Osteoblast (primary cell): ENCODE measurements at regions not wholly inside any gene's neighbourhood (a gene's known extent, or its start where the extent isn't known, plus 50 kb on each side); places are given as distances from the start of the nearest gene placed in this dataset.

Experiments used
- DNase-seq: peaks from one replicate; pipeline ENCODE4 v3.0.0; 2011; ENCODE audit warnings: low spot score, mixed read lengths; ENCODE audit not compliant: insufficient read length; ENCODE audit errors: missing footprints
- H2AFZ ChIP-seq: 2 replicates; pipeline ENCODE4 v1.6.0; 2011; ENCODE audit warnings: mild to moderate bottlenecking, low read length
- H3K27ac ChIP-seq: 2 replicates; pipeline ENCODE4 v1.5.1; 2011; ENCODE audit warnings: mild to moderate bottlenecking, low read depth, low read length, moderate library complexity
- H3K27me3 ChIP-seq: 2 replicates; pipeline ENCODE4 v1.6.0; 2012; ENCODE audit warnings: mild to moderate bottlenecking, control low read depth, inconsistent platforms, low read length, moderate library complexity; ENCODE audit not compliant: insufficient read depth
- H3K36me3 ChIP-seq: 2 replicates; pipeline ENCODE4 v1.5.1; 2011; ENCODE audit warnings: mild to moderate bottlenecking, low read length, control low read depth, moderate library complexity; ENCODE audit not compliant: insufficient read depth
- H3K4me1 ChIP-seq: 2 replicates; pipeline ENCODE4 v1.5.1; 2011; ENCODE audit warnings: mild to moderate bottlenecking, low read length, control low read depth, moderate library complexity; ENCODE audit not compliant: insufficient read depth
- H3K4me2 ChIP-seq: 2 replicates; pipeline ENCODE4 v1.6.0; 2011; ENCODE audit warnings: mild to moderate bottlenecking, low read length; ENCODE audit not compliant: insufficient read depth
- H3K4me3 ChIP-seq: fragments of 200-600 bp; sonication (generic); 3 replicates; pipeline ENCODE4 v1.5.1; 2012; ENCODE audit warnings: mild to moderate bottlenecking, low read length, inconsistent platforms; ENCODE audit not compliant: insufficient read depth
- H3K79me2 ChIP-seq: 2 replicates; pipeline ENCODE4 v1.6.0; 2012; ENCODE audit warnings: mild to moderate bottlenecking, low read length, control low read depth, inconsistent platforms; ENCODE audit not compliant: insufficient read depth
- H3K9me3 ChIP-seq: 2 replicates; pipeline ENCODE4 v1.5.1; 2011; ENCODE audit warnings: low read depth, low read length, control low read depth
- H4K20me1 ChIP-seq: 2 replicates; pipeline ENCODE4 v1.6.0; 2012; ENCODE audit warnings: mild to moderate bottlenecking, low read length, control low read depth; ENCODE audit not compliant: insufficient read depth
- TF ChIP-seq, protein P1 (sequence below): IDR thresholded peaks from 2 replicates; pipeline ENCODE4 v1.5.1; 2011; ENCODE audit warnings: mild to moderate bottlenecking, low read depth, low read length, moderate library complexity; ENCODE audit errors: extremely low read depth

- H2AFZ ChIP-seq: no peak overlapping the region
- H4K20me1 ChIP-seq: no peaks in the 10 kb centered on the region
- no peaks in the 10 kb centered on the region for H3K27me3 ChIP-seq
- TF ChIP-seq, protein P1, sequence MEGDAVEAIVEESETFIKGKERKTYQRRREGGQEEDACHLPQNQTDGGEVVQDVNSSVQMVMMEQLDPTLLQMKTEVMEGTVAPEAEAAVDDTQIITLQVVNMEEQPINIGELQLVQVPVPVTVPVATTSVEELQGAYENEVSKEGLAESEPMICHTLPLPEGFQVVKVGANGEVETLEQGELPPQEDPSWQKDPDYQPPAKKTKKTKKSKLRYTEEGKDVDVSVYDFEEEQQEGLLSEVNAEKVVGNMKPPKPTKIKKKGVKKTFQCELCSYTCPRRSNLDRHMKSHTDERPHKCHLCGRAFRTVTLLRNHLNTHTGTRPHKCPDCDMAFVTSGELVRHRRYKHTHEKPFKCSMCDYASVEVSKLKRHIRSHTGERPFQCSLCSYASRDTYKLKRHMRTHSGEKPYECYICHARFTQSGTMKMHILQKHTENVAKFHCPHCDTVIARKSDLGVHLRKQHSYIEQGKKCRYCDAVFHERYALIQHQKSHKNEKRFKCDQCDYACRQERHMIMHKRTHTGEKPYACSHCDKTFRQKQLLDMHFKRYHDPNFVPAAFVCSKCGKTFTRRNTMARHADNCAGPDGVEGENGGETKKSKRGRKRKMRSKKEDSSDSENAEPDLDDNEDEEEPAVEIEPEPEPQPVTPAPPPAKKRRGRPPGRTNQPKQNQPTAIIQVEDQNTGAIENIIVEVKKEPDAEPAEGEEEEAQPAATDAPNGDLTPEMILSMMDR: no peak
- H3K4me1 ChIP-seq: no peaks in the 10 kb centered on the region
- no peak overlapping the region for H3K4me2 ChIP-seq
- H3K27ac ChIP-seq: no peak overlapping the region
- no peaks in the 10 kb centered on the region for H3K79me2 ChIP-seq
- H3K36me3 ChIP-seq: no peaks in the 10 kb centered on the region
- H3K9me3 ChIP-seq: no peaks in the 10 kb centered on the region
- no peak overlapping the region for H3K4me3 ChIP-seq
- DNase-seq: no peak
Measured at GRCh38 chr4:64796581-64796980, 387.3 kb upstream of the TECRL start.

- no peaks in the 10 kb centered on the region for H4K20me1 ChIP-seq
- H3K4me2 ChIP-seq: no peak overlapping the region
- no peak overlapping the region for H3K27ac ChIP-seq
- H3K4me1 ChIP-seq: no peaks in the 10 kb centered on the region
- no peaks in the 10 kb centered on the region for H3K27me3 ChIP-seq
- no peaks in the 10 kb centered on the region for H3K9me3 ChIP-seq
- no peak overlapping the region for H3K4me3 ChIP-seq
- H3K36me3 ChIP-seq: no peaks in the 10 kb centered on the region
- TF ChIP-seq, protein P1: no peak
- no peak overlapping the region for H2AFZ ChIP-seq
- H3K79me2 ChIP-seq: no peaks in the 10 kb centered on the region
- no peak for DNase-seq
Measured at GRCh38 chr4:64784125-64784524, 374.9 kb upstream of the TECRL start.

- H3K36me3 ChIP-seq: no peaks in the 10 kb centered on the region
- DNase-seq: peak; percentile 26
- no peak overlapping the region for H3K27ac ChIP-seq
- H3K79me2 ChIP-seq: no peaks in the 10 kb centered on the region
- H3K9me3 ChIP-seq: no peaks in the 10 kb centered on the region
- H3K4me2 ChIP-seq: no peak overlapping the region
- TF ChIP-seq, protein P1: peak; percentile 64
- no peaks in the 10 kb centered on the region for H3K4me1 ChIP-seq
- H3K27me3 ChIP-seq: no peaks in the 10 kb centered on the region
- H2AFZ ChIP-seq: no peak overlapping the region
- H3K4me3 ChIP-seq: no peak overlapping the region
- H4K20me1 ChIP-seq: no peaks in the 10 kb centered on the region
Measured at GRCh38 chr4:64781737-64782326, 372.6 kb upstream of the TECRL start.

- no peaks in the 10 kb centered on the region for H3K36me3 ChIP-seq
Measured at GRCh38 chr4:64780664-64781063, 371.4 kb upstream of the TECRL start.

More at GRCh38 chr4:64780664-64781063, 371.4 kb upstream of the TECRL start:
- Histone ChIP-seq H3K9me3 (no peaks in the 10 kb centered on the region), H3K79me2 (no peaks in the 10 kb centered on the region), H4K20me1 (no peaks in the 10 kb centered on the region), H3K27me3 (no peaks in the 10 kb centered on the region), H2AFZ (no peak overlapping the region), H3K4me2 (no peak overlapping the region), H3K4me1 (no peaks in the 10 kb centered on the region), H3K4me3 (no peak overlapping the region), H3K27ac (no peak overlapping the region)
- no peak for DNase-seq
- TF ChIP-seq, protein P1: no peak
